ENCODE measurements at regions not wholly inside any gene's neighbourhood (a gene's known extent, or its start where the extent isn't known, plus 50 kb on each side); places are given as distances from the start of the nearest gene placed in this dataset.

- Histone ChIP-seq H3K36me3 (ENCODE audit: control insufficient read depth in 1 of 2, insufficient read depth in 2 of 2, low read length in 2 of 2) (no peaks in the 10 kb centered on the region), H3K27me3 (ENCODE audit: insufficient read depth, low read length) (no peaks in the 10 kb centered on the region), H3K9me3 (ENCODE audit: control insufficient read depth in 1 of 2, insufficient read depth in 1 of 2, low read depth in 1 of 2, low read length in 2 of 2) (no peaks in the 10 kb centered on the region), H2AFZ (ENCODE audit: low read depth, low read length, poor library complexity, severe bottlenecking) (no peak overlapping the region), H4K20me1 (ENCODE audit: insufficient read depth) (no peaks in the 10 kb centered on the region), H3K27ac (ENCODE audit: low read depth, low read length) (no peak overlapping the region), H3K9me2 (ENCODE audit: insufficient read depth) (no peaks in the 10 kb centered on the region), H3K4me3 (replicated peaks in 1 of 2; ENCODE audit: low read depth in 1 of 2, low read length in 2 of 2) (no peak overlapping the region), H3K9ac (ENCODE audit: low read length) (no peak overlapping the region), H3K79me2 (ENCODE audit: insufficient read depth, low read length) (no peaks in the 10 kb centered on the region), H3K4me1 (ENCODE audit: control insufficient read depth in 1 of 2, insufficient read depth in 2 of 2, low read length in 2 of 2) (no peaks in the 10 kb centered on the region), H3K4me2 (ENCODE audit: low read length) (no peak overlapping the region)
- TF ChIP-seq ZNF274 (IDR thresholded peaks at IDR 0.05; ENCODE audit: low read depth, low read length): no peak
- TF ChIP-seq YY1 (IDR thresholded peaks at IDR 0.05; ENCODE audit: extremely low read depth, insufficient replicate concordance, low read depth, low read length): peak; percentile 16
- peak; percentile 26 to 53 (median 46); a peak in 4 of 6 replicates for TF ChIP-seq CTCF (IDR thresholded peaks at IDR 0.05 in 2 of 3, conservative IDR thresholded peaks at IDR 0.05 in 1 of 3; ENCODE audit: borderline replicate concordance in 1 of 3, insufficient read depth in 1 of 3, low read depth in 2 of 3, low read length in 2 of 3)
- no peak for TF ChIP-seq EZH2phosphoT487 (IDR thresholded peaks at IDR 0.05; ENCODE audit: borderline replicate concordance)
- peak; percentile 65 for TF ChIP-seq RAD21 (IDR thresholded peaks at IDR 0.05; ENCODE audit: low read depth)
- no peak for TF ChIP-seq ATF3 (IDR thresholded peaks at IDR 0.05)
- ATAC-seq (0 out of 2 replicates have a peak, but pooled peaks have one; percentile 42), DNase-seq (ENCODE audit: low read depth, low spot score) (no peak)
- ChIA-PET RAD21 (ENCODE audit: low non-redundant PET in 1 of 2, low total read pairs in 2 of 2, uncharacterized antibody in 2 of 2, unreplicated experiment in 2 of 2) (interaction anchor here (0.6 to 1.3 kb wide), 4 partner anchors 40 to 259 kb away, joined by 3 to 6 read pairs (median 3); no protein-coding TSS in a partner anchor), CTCF (interaction anchor here (0.8 to 2.4 kb wide), 15 partner anchors 9 to 270 kb away, joined by 3 to 22 read pairs (median 5); no protein-coding TSS in a partner anchor), POLR2A (interaction anchor here (0.6 kb wide), 2 partner anchors 12 to 181 kb away, joined by 3 read pairs; no protein-coding TSS in a partner anchor)
- BruUV-seq (replicated peaks): no TSS peak
- intact Hi-C loops (cut with micrococcal nuclease): loop anchor here (1.0 kb wide), 2 partner anchors 206 to 259 kb away; no protein-coding TSS in a partner anchor
Measured at GRCh38 chr2:196337208-196337953, 166.0 kb upstream of the STK17B start.

Data from HCT116 (cell line).